PFSK-1 (cell line): ENCODE measurements at regions not wholly inside any gene's neighbourhood (a gene's known extent, or its start where the extent isn't known, plus 50 kb on each side); places are given as distances from the start of the nearest gene placed in this dataset.

ENCODE experiments used
- FOXP2 ChIP-seq: optimal IDR thresholded peaks from 2 replicates; pipeline ENCODE3; 2011; ENCODE audit warnings: borderline replicate concordance, control low read depth, inconsistent platforms; ENCODE audit not compliant: insufficient read depth; ENCODE audit errors: extremely low read length, extremely low read depth
- POLR2AphosphoS5 ChIP-seq: IDR thresholded peaks from 2 replicates; pipeline ENCODE4 v1.6.1; 2012; ENCODE audit warnings: low read depth, mild to moderate bottlenecking, control low read depth, low read length, moderate library complexity
- REST ChIP-seq, 2 experiments: IDR thresholded peaks; 2 replicates each; pipeline versions ENCODE4 v1.6.1 to v1.8.0; 2011 to 2012; ENCODE audit warnings: low read depth in 2 of 2, low read length in 2 of 2, control low read depth in 1 of 2, inconsistent platforms in 1 of 2, mild to moderate bottlenecking in 1 of 2, moderate library complexity in 1 of 2; ENCODE audit not compliant: insufficient read depth in 1 of 2
- SIN3A ChIP-seq: IDR thresholded peaks from 2 replicates; pipeline ENCODE4 v1.6.1; 2012; ENCODE audit warnings: mild to moderate bottlenecking, low read length, moderate library complexity, borderline replicate concordance; ENCODE audit not compliant: insufficient read depth
- TAF1 ChIP-seq: IDR thresholded peaks from 2 replicates; pipeline ENCODE4 v1.6.1; 2012; ENCODE audit warnings: low read length, control low read depth, borderline replicate concordance; ENCODE audit not compliant: insufficient read depth

GRCh38 chr2:217383620-217384019 is 523.8 kb upstream of the TNP1 start:
- TF ChIP-seq REST (IDR thresholded peaks at IDR 0.05; ENCODE audit: insufficient read depth in 1 of 2, low read depth in 2 of 2, low read length in 2 of 2) (no peak), SIN3A (no peak), FOXP2 (no peak), POLR2AphosphoS5 (no peak), TAF1 (no peak)

DNA sequence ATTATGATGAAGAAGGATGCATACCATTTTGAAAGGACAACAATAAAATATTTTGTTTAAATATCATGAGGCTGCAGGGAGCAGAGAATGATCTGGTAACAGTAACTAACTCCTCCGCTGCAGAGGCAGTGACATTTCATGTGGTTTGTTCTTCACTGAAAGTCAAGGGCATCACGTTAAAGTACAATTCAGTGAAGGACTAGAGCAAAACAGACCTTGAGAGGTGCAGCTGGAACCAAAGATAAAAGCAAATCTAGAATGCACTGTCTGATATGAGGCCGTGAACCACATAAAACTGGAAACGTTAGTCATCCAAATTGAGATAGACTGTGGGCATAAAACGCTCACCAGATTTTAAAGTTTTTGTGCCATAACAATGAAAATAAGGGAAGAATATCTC is 522.9 kb upstream of the TNP1 start:
- TF ChIP-seq REST (IDR thresholded peaks at IDR 0.05; ENCODE audit: insufficient read depth in 1 of 2, low read depth in 2 of 2, low read length in 2 of 2): no peak
- no peak for TF ChIP-seq SIN3A
- no peak for TF ChIP-seq POLR2AphosphoS5
- TF ChIP-seq FOXP2: no peak
- no peak for TF ChIP-seq TAF1

- TF ChIP-seq REST (IDR thresholded peaks at IDR 0.05; ENCODE audit: insufficient read depth in 1 of 2, low read depth in 2 of 2, low read length in 2 of 2) (no peak), POLR2AphosphoS5 (no peak), FOXP2 (no peak)
Observed at GRCh38 chr2:217379807-217380206, 519.9 kb upstream of the TNP1 start.

GRCh38 chr2:217372794-217373193 is 512.9 kb upstream of the TNP1 start:
- TF ChIP-seq TAF1: no peak

DNA sequence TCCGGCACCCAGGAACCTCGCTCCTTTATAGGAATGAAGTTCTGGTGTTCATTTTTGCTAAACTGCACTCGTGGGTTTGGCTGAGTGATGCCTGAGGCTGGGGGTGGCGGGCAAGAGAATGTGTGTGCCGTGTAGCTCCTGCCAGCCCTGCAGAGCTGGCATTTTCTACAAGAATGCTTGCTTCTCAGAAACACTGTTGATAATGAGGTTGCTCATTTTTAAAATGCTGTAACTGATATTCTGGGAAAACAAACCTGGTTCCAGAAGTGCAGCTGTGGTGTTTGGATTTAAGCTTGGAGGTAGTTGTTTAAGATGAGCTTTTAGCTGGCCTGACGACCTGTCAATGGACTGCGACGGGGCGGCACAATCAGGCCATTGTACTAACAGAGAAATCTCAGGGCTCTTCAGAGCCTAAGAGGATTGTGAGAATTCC is 511.9 kb upstream of the TNP1 start:
- TF ChIP-seq TAF1: no peak

DNA sequence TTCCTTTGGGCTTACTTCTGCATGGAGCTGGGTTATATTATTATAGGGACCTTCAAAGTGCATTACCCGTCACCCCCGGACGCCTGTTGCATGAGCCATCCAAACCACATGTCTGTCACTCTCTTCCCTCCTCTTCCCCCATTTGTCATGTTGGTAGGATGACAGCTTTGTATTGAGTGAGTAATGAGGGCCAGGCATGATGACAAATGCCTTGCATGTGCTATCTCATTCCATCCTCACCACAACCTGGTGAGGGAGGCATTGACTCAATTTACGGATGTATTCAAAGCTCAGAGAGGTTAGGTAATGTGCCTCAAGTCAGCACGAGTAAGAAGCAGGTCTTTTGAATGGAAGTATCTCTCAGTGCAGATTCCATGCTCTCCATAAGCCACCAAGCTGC is 510.5 kb upstream of the TNP1 start:
- TF ChIP-seq TAF1 (no peak), REST (IDR thresholded peaks at IDR 0.05; ENCODE audit: insufficient read depth in 1 of 2, low read depth in 2 of 2, low read length in 2 of 2) (no peak)
